K562 (cell line): ENCODE measurements at regions not wholly inside any gene's neighbourhood (a gene's known extent, or its start where the extent isn't known, plus 50 kb on each side); places are given as distances from the start of the nearest gene placed in this dataset.

Experiments used
- ATAC-seq: fragments of 200-7000 bp; cut with Tn5 transposase; 3 replicates; pipeline ENCODE4 v1.9.1; 2020; ENCODE audit warnings: moderate library complexity
- BruUV-seq: library from RNA; stranded (reverse); fragments of 400-500 nt; replicated peaks from 2 replicates; lab custom pipeline; 2021; lab: Mats Ljungman, UMichigan
- CTCF ChIA-PET: fragments of 300-600 bp; formaldehyde crosslinking; extraction: SDS; loops from one replicate; lab custom pipeline; 2021; ENCODE audit warnings: low intra/inter-chr PET ratio; lab: Yijun Ruan, JAX
- POLR2A ChIA-PET: fragments of 300-600, 350-650 bp; sonication (Branson Sonifier 250); formaldehyde crosslinking; extraction: SDS; loops from one replicate; lab custom pipeline; 2021; ENCODE audit warnings: antibody characterized with exemption, inconsistent platforms; lab: Yijun Ruan, JAX
- DNase-seq, 4 experiments: peaks; one replicate each; pipeline versions ENCODE4 v3.0.0 to v3.0.0-alpha.2; 2011 to 2018; ENCODE audit warnings: low spot score in 3 of 4, mixed read lengths in 3 of 4; ENCODE audit errors: extremely low read depth in 1 of 4
- FAIRE-seq: peaks from 2 replicates; lab custom pipeline; 2011; peaks lifted over from hg19 to GRCh38; lab: Jason Lieb, UNC
- H2AFZ ChIP-seq: 2 replicates; pipeline ENCODE4 v1.6.0; 2011; ENCODE audit warnings: low read depth, low read length, control low read depth, inconsistent platforms
- H3K27ac ChIP-seq: fragments of 200-600 bp; 3 replicates; pipeline ENCODE4 v1.8.0; 2011; ENCODE audit warnings: low read depth, mild to moderate bottlenecking, control low read depth, inconsistent platforms, low read length, moderate library complexity, mixed read lengths; ENCODE audit errors: extremely low read depth
- H3K27me3 ChIP-seq, 2 experiments: fragments of 300-600 bp in 1 of 2; 2 replicates in 1 of 2; 3 replicates in 1 of 2; pipeline versions ENCODE4 v1.6.0 to v1.8.0; 2011; ENCODE audit warnings: inconsistent platforms in 2 of 2, low read length in 2 of 2, mild to moderate bottlenecking in 1 of 2, mixed read lengths in 1 of 2, moderate library complexity in 1 of 2; ENCODE audit not compliant: control insufficient read depth in 2 of 2, insufficient read depth in 2 of 2
- H3K36me3 ChIP-seq: fragments of 300-600 bp; 3 replicates; pipeline ENCODE4 v1.8.0; 2011; ENCODE audit warnings: mild to moderate bottlenecking, low read length, inconsistent platforms; ENCODE audit not compliant: control insufficient read depth, insufficient read depth
- H3K4me1 ChIP-seq, 2 experiments: fragments of 200-600 bp in 1 of 2; replicated peaks in 1 of 2; 2 replicates in 1 of 2; 3 replicates in 1 of 2; pipeline versions ENCODE4 v1.5.1 to v1.8.0; 2011; ENCODE audit warnings: inconsistent platforms in 2 of 2, low read length in 2 of 2, mild to moderate bottlenecking in 1 of 2, mixed read lengths in 1 of 2, moderate library complexity in 1 of 2; ENCODE audit not compliant: control insufficient read depth in 2 of 2, insufficient read depth in 2 of 2
- H3K4me2 ChIP-seq: 2 replicates; pipeline ENCODE4 v1.6.1; 2011; ENCODE audit warnings: low read length, control low read depth, inconsistent platforms, mixed read lengths; ENCODE audit not compliant: insufficient read depth
- H3K4me3 ChIP-seq: fragments of 200-600 bp; sonication (generic), shearing (Covaris generic); 2 replicates; pipeline ENCODE4 v1.5.1; 2016; ENCODE audit warnings: control low read depth, inconsistent platforms
- H3K79me2 ChIP-seq: fragments of 200-600 bp; 3 replicates; pipeline ENCODE4 v1.8.0; 2011; ENCODE audit warnings: low read length, inconsistent platforms; ENCODE audit not compliant: control insufficient read depth, insufficient read depth
- H3K9ac ChIP-seq, 2 experiments: 2 replicates each; pipeline versions ENCODE4 v1.6.0 to v1.6.1; 2011; ENCODE audit warnings: low read depth in 2 of 2, low read length in 2 of 2, control low read depth in 1 of 2, inconsistent platforms in 1 of 2, mild to moderate bottlenecking in 1 of 2, mixed read lengths in 1 of 2; ENCODE audit not compliant: insufficient read depth in 1 of 2
- H3K9me1 ChIP-seq: one replicate; pipeline ENCODE4 v1.6.0; 2011; ENCODE audit warnings: inconsistent platforms, mild to moderate bottlenecking, low read length, moderate library complexity; ENCODE audit not compliant: control insufficient read depth, insufficient read depth
- H3K9me3 ChIP-seq: replicated peaks from 2 replicates; pipeline ENCODE4 v1.5.1; 2011; ENCODE audit warnings: low read depth, low read length, inconsistent platforms; ENCODE audit not compliant: control insufficient read depth, insufficient read depth
- H4K20me1 ChIP-seq: replicated peaks from 2 replicates; pipeline ENCODE4 v1.6.1; 2011; ENCODE audit warnings: low read length, inconsistent platforms, mixed read lengths; ENCODE audit not compliant: control insufficient read depth, insufficient read depth
- CEBPG ChIP-seq, 3 experiments: fragments of 200-800 bp in 1 of 3; sonication (Bioruptor generic) in 1 of 3; sonication (generic) in 1 of 3; formaldehyde crosslinking in 1 of 3; IDR thresholded peaks in 2 of 3; conservative IDR thresholded peaks in 1 of 3; 2 replicates each; pipeline versions ENCODE4 v1.6.1 to v1.8.0; 2016 to 2022; ENCODE audit warnings: missing compliant biosample characterization in 2 of 3, missing genetic modification characterization in 2 of 3, mild to moderate bottlenecking in 1 of 3, missing genetic modification reagents in 1 of 3
- ILF3 ChIP-seq: fragments of 450-650 bp; IDR thresholded peaks from 2 replicates; pipeline ENCODE4 v1.6.1; 2018; ENCODE audit warnings: antibody characterized with exemption, mild to moderate bottlenecking, moderate library complexity, borderline replicate concordance
- KDM2B ChIP-seq: fragments of 250-450 bp; sonication (Bioruptor Pico); IDR thresholded peaks from 2 replicates; pipeline ENCODE4 v1.8.0; 2021; ENCODE audit warnings: mild to moderate bottlenecking, moderate library complexity
- LEF1 ChIP-seq: fragments of 450-650 bp; IDR thresholded peaks from 2 replicates; pipeline ENCODE4 v1.6.1; 2016; ENCODE audit warnings: mild to moderate bottlenecking
- NFRKB ChIP-seq: fragments of 450-650 bp; IDR thresholded peaks from 2 replicates; pipeline ENCODE4 v1.6.1; 2016; ENCODE audit warnings: low read depth
- POLR2A ChIP-seq: fragments of 450-650 bp; conservative IDR thresholded peaks from 2 replicates; pipeline ENCODE4 v1.6.1; 2016
- SETDB1 ChIP-seq: IDR thresholded peaks from one replicate; pipeline ENCODE4 v1.6.1; 2012; ENCODE audit warnings: low read length, control low read depth, inconsistent platforms
- ZFP1 ChIP-seq: fragments of 450-650 bp; formaldehyde crosslinking; IDR thresholded peaks from 2 replicates; pipeline ENCODE4 v1.4.0; 2020; ENCODE audit warnings: mild to moderate bottlenecking, mixed read lengths
- ZKSCAN8 ChIP-seq: fragments of 200-800 bp; sonication (Bioruptor generic); IDR thresholded peaks from 2 replicates; pipeline ENCODE4 v1.6.1; 2016; ENCODE audit warnings: missing genetic modification characterization, missing compliant biosample characterization
- ZNF197 ChIP-seq: fragments of 200-800 bp; sonication (Bioruptor generic); IDR thresholded peaks from 2 replicates; pipeline ENCODE4 v1.6.1; 2016; ENCODE audit warnings: low read depth, missing genetic modification characterization, missing compliant biosample characterization
- ZNF263 ChIP-seq: sonication (generic); formaldehyde crosslinking; IDR thresholded peaks from 2 replicates; pipeline ENCODE4 v1.8.0; 2022; ENCODE audit warnings: mild to moderate bottlenecking, missing genetic modification reagents, borderline replicate concordance
- ZNF57 ChIP-seq: fragments of 450-650 bp; formaldehyde crosslinking; IDR thresholded peaks from 2 replicates; pipeline ENCODE4 v1.4.0; 2020; ENCODE audit warnings: mild to moderate bottlenecking, moderate library complexity
- WGBS: fragments of 100-300 bp; shearing (Covaris generic); methylation state at CpG from one replicate; pipeline ENCODE4 v1.1.6; 2016; ENCODE audit warnings: low coverage, mixed read lengths; ENCODE audit not compliant: insufficient coverage; ENCODE audit errors: missing lambda C conversion rate; 5-methylcytosine and 5-hydroxymethylcytosine counted together
- in situ Hi-C: fragments of 300-500 bp; cut with MboI; formaldehyde crosslinking; loops from 4 replicates; pipeline ENCODE4 v1.15.0; 2018; ENCODE audit warnings: inconsistent platforms, mixed read lengths
- intact Hi-C: fragments of 100-400 bp; cut with micrococcal nuclease; formaldehyde crosslinking; loops from 2 replicates; pipeline ENCODE4 v1.14.2; 2022
- TF ChIP-seq, protein P1 (sequence below): fragments of 450-650 bp; formaldehyde crosslinking; IDR thresholded peaks from 2 replicates; pipeline ENCODE4 v1.4.0; 2022; ENCODE audit warnings: missing genetic modification characterization
- TF ChIP-seq, protein P2 (sequence below): fragments of 250-450 bp; sonication (Bioruptor Pico); IDR thresholded peaks from 2 replicates; pipeline ENCODE4 v1.4.0; 2020; ENCODE audit warnings: borderline replicate concordance

DNA sequence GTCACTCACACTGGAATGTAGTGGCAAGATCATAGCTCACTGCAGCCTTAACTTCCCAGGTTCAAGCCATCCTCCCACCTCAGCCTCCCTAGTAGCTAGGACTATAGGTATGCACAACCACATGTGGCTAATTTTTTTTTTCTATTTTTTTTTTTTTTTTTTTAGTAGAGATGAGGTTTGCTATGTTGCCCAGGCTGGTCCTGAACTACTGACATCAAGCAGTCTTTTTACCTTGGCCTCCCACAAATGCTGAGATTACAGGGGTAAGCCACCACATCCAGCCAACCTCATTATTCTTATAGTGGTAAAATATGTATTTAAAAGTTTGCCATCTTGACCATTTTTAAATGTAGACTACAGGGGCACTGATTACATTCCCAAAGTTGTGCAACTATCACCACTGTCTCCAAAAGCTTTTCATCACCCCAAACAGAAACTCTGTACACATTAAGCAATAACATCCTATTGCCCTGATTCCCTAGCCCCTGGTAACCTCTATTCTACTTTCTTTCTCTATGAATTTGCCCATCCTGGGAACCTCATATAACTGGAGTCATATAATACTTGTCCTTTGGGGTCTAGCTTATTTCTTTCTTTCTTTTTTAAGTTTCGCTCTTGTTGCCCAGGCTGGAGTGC, 268.0 kb upstream of the JARID2 start:
- no peak overlapping the region for H3K27ac ChIP-seq
- no peak for DNase-seq
- FAIRE-seq = no peak
- H3K79me2 ChIP-seq = no peaks in the 10 kb centered on the region
- 91% methylated on average over 1 of the region's 1 CpG for WGBS
- no peak overlapping the region for H3K4me2 ChIP-seq
- peaks cover 7 to 16% of the 10 kb centered on the region in 2 experiments for H3K4me1 ChIP-seq
- BruUV-seq = no TSS peak
- TF ChIP-seq CEBPG (CRISPR knock-in tag; IDR thresholded peaks at IDR 0.05) (no peak), CEBPG (tag; conservative IDR thresholded peaks at IDR 0.05 in 1 of 2, IDR thresholded peaks at IDR 0.05 in 1 of 2) (peak; percentile 42 to 45; a peak in 2 of 4 replicates), SETDB1 (no peak)
- no peaks in the 10 kb centered on the region for H4K20me1 ChIP-seq
- ChIA-PET CTCF (no interaction called here), POLR2A (no interaction called here)
- intact Hi-C loops (no loop called here), in situ Hi-C loops (no loop called here)
- H3K27me3 ChIP-seq = no peaks in the 10 kb centered on the region
- no peak overlapping the region for H3K4me3 ChIP-seq
- no peaks in the 10 kb centered on the region; the same call in 1 of the 2 replicates for H3K9me3 ChIP-seq
- no peak for ATAC-seq
- no peak overlapping the region for H3K9ac ChIP-seq
- H3K9me1 ChIP-seq = no peaks in the 10 kb centered on the region
- H3K36me3 ChIP-seq = no peaks in the 10 kb centered on the region
- H2AFZ ChIP-seq = no peak overlapping the region

DNA sequence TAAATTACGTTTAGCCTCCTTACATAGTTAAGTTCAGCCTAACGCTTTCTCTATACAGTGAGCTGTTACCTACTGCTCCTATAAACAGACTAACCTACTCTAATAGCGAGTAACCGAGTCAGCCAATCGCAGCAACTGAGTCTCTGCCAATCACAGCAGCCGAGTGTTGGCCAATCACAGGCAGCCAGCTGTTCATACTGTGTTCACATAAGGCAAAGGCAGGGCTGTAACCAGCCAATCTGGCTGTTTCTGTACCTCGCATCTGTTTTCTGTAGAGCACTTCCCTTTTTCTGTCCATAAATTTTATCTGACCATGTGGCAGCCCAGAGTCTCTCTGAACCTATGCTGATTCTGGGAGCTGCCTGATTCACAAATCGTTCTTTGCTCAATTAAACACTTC, 263.9 kb upstream of the JARID2 start:
- Histone ChIP-seq H4K20me1 (no peaks in the 10 kb centered on the region), H3K36me3 (no peaks in the 10 kb centered on the region), H3K9ac (no peak overlapping the region), H2AFZ (no peak overlapping the region), H3K27ac (no peak overlapping the region), H3K79me2 (no peaks in the 10 kb centered on the region), H3K9me3 (no peaks in the 10 kb centered on the region; the same call in 1 of the 2 replicates), H3K4me2 (no peak overlapping the region), H3K9me1 (no peaks in the 10 kb centered on the region), H3K27me3 (no peaks in the 10 kb centered on the region), H3K4me1 (peaks cover 4 to 10% of the 10 kb centered on the region in 2 experiments; a peak in 4 of 5 replicates), H3K4me3 (no peak overlapping the region)
- peak in 2 of 4 experiments; percentile 33 to 48 for DNase-seq
- peak; percentile 72 for FAIRE-seq
- in situ Hi-C loops = no loop called here
- ChIA-PET POLR2A (interaction anchor here (1.2 kb wide), 2 partner anchors 15 to 32 kb away, joined by 3 read pairs; no protein-coding TSS in a partner anchor), CTCF (no interaction called here)
- peak; percentile 88 for ATAC-seq
- intact Hi-C loops = no loop called here
- BruUV-seq = no TSS peak
- WGBS = 52% methylated on average over 8 of the region's 8 CpGs
- no peak for TF ChIP-seq LEF1
- TF ChIP-seq, protein P1, sequence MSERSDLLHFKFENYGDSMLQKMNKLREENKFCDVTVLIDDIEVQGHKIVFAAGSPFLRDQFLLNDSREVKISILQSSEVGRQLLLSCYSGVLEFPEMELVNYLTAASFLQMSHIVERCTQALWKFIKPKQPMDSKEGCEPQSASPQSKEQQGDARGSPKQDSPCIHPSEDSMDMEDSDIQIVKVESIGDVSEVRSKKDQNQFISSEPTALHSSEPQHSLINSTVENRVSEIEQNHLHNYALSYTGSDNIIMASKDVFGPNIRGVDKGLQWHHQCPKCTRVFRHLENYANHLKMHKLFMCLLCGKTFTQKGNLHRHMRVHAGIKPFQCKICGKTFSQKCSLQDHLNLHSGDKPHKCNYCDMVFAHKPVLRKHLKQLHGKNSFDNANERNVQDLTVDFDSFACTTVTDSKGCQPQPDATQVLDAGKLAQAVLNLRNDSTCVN (CRISPR knock-in tag) = no peak
- no peak for TF ChIP-seq ZNF197
- TF ChIP-seq, protein P2, sequence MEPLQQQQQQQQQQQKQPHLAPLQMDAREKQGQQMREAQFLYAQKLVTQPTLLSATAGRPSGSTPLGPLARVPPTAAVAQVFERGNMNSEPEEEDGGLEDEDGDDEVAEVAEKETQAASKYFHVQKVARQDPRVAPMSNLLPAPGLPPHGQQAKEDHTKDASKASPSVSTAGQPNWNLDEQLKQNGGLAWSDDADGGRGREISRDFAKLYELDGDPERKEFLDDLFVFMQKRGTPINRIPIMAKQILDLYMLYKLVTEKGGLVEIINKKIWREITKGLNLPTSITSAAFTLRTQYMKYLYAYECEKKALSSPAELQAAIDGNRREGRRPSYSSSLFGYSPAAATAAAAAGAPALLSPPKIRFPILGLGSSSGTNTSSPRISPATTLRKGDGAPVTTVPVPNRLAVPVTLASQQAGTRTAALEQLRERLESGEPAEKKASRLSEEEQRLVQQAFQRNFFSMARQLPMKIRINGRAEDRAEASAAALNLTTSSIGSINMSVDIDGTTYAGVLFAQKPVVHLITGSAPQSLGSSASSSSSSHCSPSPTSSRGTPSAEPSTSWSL (CRISPR knock-in tag) = no peak
- no peak for TF ChIP-seq NFRKB
- no peak for TF ChIP-seq ZNF57 (CRISPR knock-in tag)
- TF ChIP-seq ZKSCAN8 (CRISPR knock-in tag) = no peak
- no peak for TF ChIP-seq ILF3
- TF ChIP-seq KDM2B (CRISPR knock-in tag) = no peak
- TF ChIP-seq POLR2A = no peak
- no peak for TF ChIP-seq ZFP1 (CRISPR knock-in tag)
- no peak; the same call in 1 of the 2 replicates for TF ChIP-seq ZNF263 (CRISPR knock-in tag)
